WTC11 (cell line): ENCODE measurements at regions not wholly inside any gene's neighbourhood (a gene's known extent, or its start where the extent isn't known, plus 50 kb on each side); places are given as distances from the start of the nearest gene placed in this dataset.

Experiments
- ATAC-seq: fragments of 200-7000 bp; cut with Tn5 transposase; 2 replicates; pipeline ENCODE4 v1.10.0; 2021; ENCODE audit warnings: mild to moderate bottlenecking, moderate library complexity
- CTCF ChIA-PET: fragments of 300-600 bp; sonication (Branson Sonifier 250); formaldehyde crosslinking; loops from one replicate; lab custom pipeline; 2021; ENCODE audit warnings: antibody characterized with exemption; lab: Charles Lee
- POLR2A ChIA-PET: fragments of 350-600 bp; sonication (Branson Sonifier 250); formaldehyde crosslinking; loops from one replicate; lab custom pipeline; 2021; ENCODE audit warnings: antibody characterized with exemption; lab: Charles Lee
- DNase-seq: peaks from one replicate; pipeline ENCODE4 v3.0.0; 2021; ENCODE audit warnings: low spot score
- H3K27ac Mint-ChIP-seq: 2 replicates; pipeline ENCODE4 v1.8.0; 2021; ENCODE audit warnings: mixed read lengths
- H3K27me3 Mint-ChIP-seq: 2 replicates; pipeline ENCODE4 v1.8.0; 2021; ENCODE audit warnings: low read depth, mild to moderate bottlenecking, moderate library complexity, mixed read lengths
- H3K36me3 Mint-ChIP-seq: 2 replicates; pipeline ENCODE4 v1.8.0; 2021; ENCODE audit warnings: mixed read lengths
- H3K4me1 Mint-ChIP-seq: 2 replicates; pipeline ENCODE4 v1.8.0; 2022; ENCODE audit warnings: mixed read lengths
- H3K4me3 Mint-ChIP-seq: 2 replicates; pipeline ENCODE4 v1.8.0; 2021; ENCODE audit warnings: mild to moderate bottlenecking, moderate library complexity, mixed read lengths
- H3K9me3 Mint-ChIP-seq: 2 replicates; pipeline ENCODE4 v1.8.0; 2021; ENCODE audit warnings: mixed read lengths
- CBFB ChIP-seq: sonication (generic); formaldehyde crosslinking; IDR thresholded peaks from 2 replicates; pipeline ENCODE4 v1.8.1; 2022; ENCODE audit warnings: mild to moderate bottlenecking, low read depth, missing genetic modification reagents
- CREB1 ChIP-seq: sonication (generic); formaldehyde crosslinking; IDR thresholded peaks from 2 replicates; pipeline ENCODE4 v1.8.0; 2023; ENCODE audit warnings: mild to moderate bottlenecking, missing genetic modification reagents
- EMX1 ChIP-seq: fragments of 250-450 bp; sonication (Bioruptor Pico); IDR thresholded peaks from 2 replicates; pipeline ENCODE4 v1.8.0; 2021; ENCODE audit warnings: mild to moderate bottlenecking
- FOXP1 ChIP-seq: sonication (generic); formaldehyde crosslinking; IDR thresholded peaks from 2 replicates; pipeline ENCODE4 v1.8.0; 2022; ENCODE audit warnings: missing genetic modification reagents, mild to moderate bottlenecking, moderate library complexity, borderline replicate concordance
- HMGXB4 ChIP-seq: sonication (generic); formaldehyde crosslinking; IDR thresholded peaks from 2 replicates; pipeline ENCODE4 v1.8.1; 2023; ENCODE audit warnings: mild to moderate bottlenecking, moderate library complexity, missing genetic modification reagents
- IRF2 ChIP-seq: sonication (generic); formaldehyde crosslinking; IDR thresholded peaks from 2 replicates; pipeline ENCODE4 v1.8.0; 2022; ENCODE audit warnings: low read depth, missing genetic modification reagents, borderline replicate concordance
- MXD4 ChIP-seq: fragments of 250-450 bp; sonication (Bioruptor Pico); IDR thresholded peaks from 2 replicates; pipeline ENCODE4 v1.8.0; 2021; ENCODE audit warnings: mild to moderate bottlenecking, moderate library complexity, borderline replicate concordance
- NR1H2 ChIP-seq: sonication (generic); formaldehyde crosslinking; IDR thresholded peaks from 2 replicates; pipeline ENCODE4 v1.9.0; 2021; ENCODE audit warnings: mild to moderate bottlenecking, moderate library complexity, missing genetic modification reagents
- NR2C2 ChIP-seq: sonication (generic); formaldehyde crosslinking; IDR thresholded peaks from 2 replicates; pipeline ENCODE4 v1.8.0; 2022; ENCODE audit warnings: mild to moderate bottlenecking, missing genetic modification reagents
- OVOL2 ChIP-seq: fragments of 250-450 bp; sonication (Bioruptor Pico); IDR thresholded peaks from 2 replicates; pipeline ENCODE4 v1.9.0; 2021; ENCODE audit warnings: mild to moderate bottlenecking, borderline replicate concordance
- PRRX2 ChIP-seq: fragments of 250-450 bp; sonication (Bioruptor Pico); IDR thresholded peaks from 2 replicates; pipeline ENCODE4 v1.8.0; 2021; ENCODE audit warnings: mild to moderate bottlenecking
- TCF7 ChIP-seq: sonication (generic); formaldehyde crosslinking; IDR thresholded peaks from 2 replicates; pipeline ENCODE4 v1.8.0; 2022; ENCODE audit warnings: mild to moderate bottlenecking, low read depth, missing genetic modification reagents, moderate library complexity
- ZMAT4 ChIP-seq: fragments of 250-450 bp; sonication (Bioruptor Pico); IDR thresholded peaks from 2 replicates; pipeline ENCODE4 v1.9.0; 2021; ENCODE audit warnings: mild to moderate bottlenecking
- ZNF121 ChIP-seq: sonication (generic); formaldehyde crosslinking; IDR thresholded peaks from 2 replicates; pipeline ENCODE4 v1.8.0; 2023; ENCODE audit warnings: missing genetic modification reagents
- ZNF416 ChIP-seq: fragments of 250-450 bp; sonication (Bioruptor Pico); IDR thresholded peaks from 2 replicates; pipeline ENCODE4 v1.9.0; 2021; ENCODE audit warnings: mild to moderate bottlenecking, inconsistent platforms
- ZNF532 ChIP-seq: fragments of 250-450 bp; sonication (Bioruptor Pico); IDR thresholded peaks from 2 replicates; pipeline ENCODE4 v1.9.0; 2021; ENCODE audit warnings: mild to moderate bottlenecking, borderline replicate concordance
- ZNF671 ChIP-seq: fragments of 250-450 bp; sonication (Bioruptor Pico); IDR thresholded peaks from 2 replicates; pipeline ENCODE4 v1.8.0; 2021; ENCODE audit warnings: mild to moderate bottlenecking
- TF ChIP-seq, protein P1 (sequence below): sonication (generic); formaldehyde crosslinking; IDR thresholded peaks from 2 replicates; pipeline ENCODE4 v1.8.1; 2022; ENCODE audit warnings: low read depth, missing genetic modification reagents, borderline replicate concordance
- TF ChIP-seq, protein P2 (sequence below): sonication (generic); formaldehyde crosslinking; IDR thresholded peaks from 2 replicates; pipeline ENCODE4 v1.8.0; 2023; ENCODE audit warnings: missing genetic modification reagents

DNA sequence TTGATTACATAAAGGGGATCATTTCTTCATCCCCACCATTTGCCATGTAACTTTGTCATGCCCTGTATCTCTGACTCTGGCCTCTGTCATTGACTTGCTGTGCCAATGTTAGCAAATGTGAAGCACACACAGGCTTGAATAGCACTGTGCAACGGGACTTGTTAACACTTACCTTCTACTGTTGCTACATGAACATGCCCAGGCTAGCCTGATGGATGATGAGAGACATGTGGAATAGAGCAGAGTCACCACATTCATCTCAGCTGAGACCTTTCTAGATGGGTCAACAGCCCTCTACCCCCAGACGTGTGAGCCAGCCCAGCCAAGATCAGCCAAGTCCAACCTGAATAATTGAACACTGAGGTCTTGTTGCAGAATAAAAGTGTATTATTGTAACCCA, 162.1 kb upstream of the SALL1 start (continued):
- TF ChIP-seq ZNF532 (no peak), IRF2 (CRISPR knock-in tag) (no peak), CBFB (CRISPR knock-in tag) (no peak), ZNF121 (CRISPR knock-in tag) (no peak)

GRCh38 chr16:51312363-51313150, 161.5 kb upstream of the SALL1 start:
- ATAC-seq, result no peak
- ChIA-PET POLR2A (no interaction called here), CTCF (no interaction called here)
- peaks cover 8% of the 10 kb centered on the region for H3K9me3 Mint-ChIP-seq
- peaks cover 7% of the 10 kb centered on the region; the same call in 1 of the 2 replicates for H3K36me3 Mint-ChIP-seq
- no peaks in the 10 kb centered on the region for H3K27me3 Mint-ChIP-seq
- no peak overlapping the region for H3K4me3 Mint-ChIP-seq
- no peak for TF ChIP-seq NR2C2
- no peak for TF ChIP-seq ZNF416
- no peak for TF ChIP-seq OVOL2 (CRISPR knock-in tag)
- TF ChIP-seq ZNF671 (CRISPR knock-in tag), result no peak
- no peak for TF ChIP-seq FOXP1 (CRISPR knock-in tag)
- TF ChIP-seq PRRX2 (CRISPR knock-in tag), result no peak
- TF ChIP-seq NR1H2 (CRISPR knock-in tag), result no peak
- TF ChIP-seq EMX1 (CRISPR knock-in tag), result no peak
- TF ChIP-seq, protein P1, sequence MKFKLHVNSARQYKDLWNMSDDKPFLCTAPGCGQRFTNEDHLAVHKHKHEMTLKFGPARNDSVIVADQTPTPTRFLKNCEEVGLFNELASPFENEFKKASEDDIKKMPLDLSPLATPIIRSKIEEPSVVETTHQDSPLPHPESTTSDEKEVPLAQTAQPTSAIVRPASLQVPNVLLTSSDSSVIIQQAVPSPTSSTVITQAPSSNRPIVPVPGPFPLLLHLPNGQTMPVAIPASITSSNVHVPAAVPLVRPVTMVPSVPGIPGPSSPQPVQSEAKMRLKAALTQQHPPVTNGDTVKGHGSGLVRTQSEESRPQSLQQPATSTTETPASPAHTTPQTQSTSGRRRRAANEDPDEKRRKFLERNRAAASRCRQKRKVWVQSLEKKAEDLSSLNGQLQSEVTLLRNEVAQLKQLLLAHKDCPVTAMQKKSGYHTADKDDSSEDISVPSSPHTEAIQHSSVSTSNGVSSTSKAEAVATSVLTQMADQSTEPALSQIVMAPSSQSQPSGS (CRISPR knock-in tag), result no peak
- no peak for TF ChIP-seq TCF7
- no peak for TF ChIP-seq MXD4 (CRISPR knock-in tag)
- TF ChIP-seq, protein P2, sequence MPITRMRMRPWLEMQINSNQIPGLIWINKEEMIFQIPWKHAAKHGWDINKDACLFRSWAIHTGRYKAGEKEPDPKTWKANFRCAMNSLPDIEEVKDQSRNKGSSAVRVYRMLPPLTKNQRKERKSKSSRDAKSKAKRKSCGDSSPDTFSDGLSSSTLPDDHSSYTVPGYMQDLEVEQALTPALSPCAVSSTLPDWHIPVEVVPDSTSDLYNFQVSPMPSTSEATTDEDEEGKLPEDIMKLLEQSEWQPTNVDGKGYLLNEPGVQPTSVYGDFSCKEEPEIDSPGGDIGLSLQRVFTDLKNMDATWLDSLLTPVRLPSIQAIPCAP (CRISPR knock-in tag), result no peak
- no peak for TF ChIP-seq CREB1
- TF ChIP-seq ZMAT4, result no peak
- TF ChIP-seq HMGXB4 (CRISPR knock-in tag), result no peak
- H3K27ac Mint-ChIP-seq, result no peak overlapping the region
- no peak for DNase-seq
- peaks cover 18% of the 10 kb centered on the region for H3K4me1 Mint-ChIP-seq
